ENCODE measurements at regions not wholly inside any gene's neighbourhood (a gene's known extent, or its start where the extent isn't known, plus 50 kb on each side); places are given as distances from the start of the nearest gene placed in this dataset.

DNA sequence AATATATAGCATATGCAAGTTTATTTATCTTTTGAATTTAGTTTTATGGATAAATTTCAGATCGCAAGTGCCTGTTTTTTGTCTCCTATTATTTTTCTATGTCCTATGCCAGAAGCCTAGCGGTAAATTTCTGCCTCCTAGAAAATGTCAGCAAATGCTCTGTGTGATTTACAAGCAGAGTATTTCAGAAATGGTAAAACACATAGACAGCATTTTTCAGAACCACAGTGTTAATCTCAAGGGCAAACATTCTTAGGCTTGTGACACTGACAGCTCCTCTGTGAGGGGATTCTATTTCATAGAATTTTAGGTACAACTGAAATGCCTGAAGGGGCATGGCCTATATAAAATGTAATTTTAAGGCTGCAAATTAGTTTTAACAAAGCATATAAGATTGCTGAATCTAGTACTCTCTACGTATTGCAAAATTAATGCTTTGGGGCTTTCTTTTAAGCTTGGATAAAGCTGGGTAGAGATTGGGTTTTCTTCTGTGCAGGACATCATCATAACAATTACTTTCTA, 89.9 kb upstream of the PTCHD4 start:
- no peaks in the 10 kb centered on the region for H4K20me1 ChIP-seq (ENCODE audit: insufficient read depth, low read length)
- no peak overlapping the region for H3K27ac ChIP-seq (ENCODE audit: low read depth, low read length)
- no peak overlapping the region for H2AFZ ChIP-seq (ENCODE audit: low read length)
- no peaks in the 10 kb centered on the region for H3K27me3 ChIP-seq (ENCODE audit: insufficient read depth, low read length)
- H3K9me3 ChIP-seq (ENCODE audit: low read depth, low read length), result no peaks in the 10 kb centered on the region
- H3K4me2 ChIP-seq (ENCODE audit: insufficient read depth, low read length), result no peak overlapping the region
- no peak for TF ChIP-seq CTCF (IDR thresholded peaks at IDR 0.05; ENCODE audit: extremely low read depth, low read depth, low read length)
- no peak for DNase-seq (ENCODE audit: insufficient read length, low spot score, missing footprints)
- H3K36me3 ChIP-seq (ENCODE audit: insufficient read depth, low read length), result no peaks in the 10 kb centered on the region
- H3K4me3 ChIP-seq (ENCODE audit: insufficient read depth, low read length), result no peak overlapping the region
- H3K79me2 ChIP-seq (ENCODE audit: insufficient read depth, low read length), result no peaks in the 10 kb centered on the region
- H3K4me1 ChIP-seq (ENCODE audit: insufficient read depth, low read length), result no peaks in the 10 kb centered on the region

- no peaks in the 10 kb centered on the region for H3K4me1 ChIP-seq (ENCODE audit: insufficient read depth, low read length)
- no peaks in the 10 kb centered on the region for H4K20me1 ChIP-seq (ENCODE audit: insufficient read depth, low read length)
- no peaks in the 10 kb centered on the region for H3K36me3 ChIP-seq (ENCODE audit: insufficient read depth, low read length)
- H3K4me2 ChIP-seq (ENCODE audit: insufficient read depth, low read length), result no peak overlapping the region
- no peak overlapping the region for H2AFZ ChIP-seq (ENCODE audit: low read length)
- no peak overlapping the region for H3K27ac ChIP-seq (ENCODE audit: low read depth, low read length)
- H3K9me3 ChIP-seq (ENCODE audit: low read depth, low read length), result no peaks in the 10 kb centered on the region
- no peaks in the 10 kb centered on the region for H3K27me3 ChIP-seq (ENCODE audit: insufficient read depth, low read length)
- DNase-seq (ENCODE audit: insufficient read length, low spot score, missing footprints), result no peak
- TF ChIP-seq CTCF (IDR thresholded peaks at IDR 0.05; ENCODE audit: extremely low read depth, low read depth, low read length), result no peak
- no peaks in the 10 kb centered on the region for H3K79me2 ChIP-seq (ENCODE audit: insufficient read depth, low read length)
- no peak overlapping the region for H3K4me3 ChIP-seq (ENCODE audit: insufficient read depth, low read length)
These were observed 88.5 kb upstream of the PTCHD4 start for GRCh38 chr6:48199499-48199898.

- peak; percentile 18 for DNase-seq (ENCODE audit: insufficient read length, low spot score, missing footprints)
- Histone ChIP-seq H2AFZ (ENCODE audit: low read length) (no peak overlapping the region), H3K4me1 (ENCODE audit: insufficient read depth, low read length) (no peaks in the 10 kb centered on the region), H3K27ac (ENCODE audit: low read depth, low read length) (no peak overlapping the region), H3K9me3 (ENCODE audit: low read depth, low read length) (no peaks in the 10 kb centered on the region), H3K27me3 (ENCODE audit: insufficient read depth, low read length) (no peaks in the 10 kb centered on the region), H4K20me1 (ENCODE audit: insufficient read depth, low read length) (no peaks in the 10 kb centered on the region), H3K79me2 (ENCODE audit: insufficient read depth, low read length) (no peaks in the 10 kb centered on the region), H3K4me3 (ENCODE audit: insufficient read depth, low read length) (no peak overlapping the region), H3K4me2 (ENCODE audit: insufficient read depth, low read length) (no peak overlapping the region), H3K36me3 (ENCODE audit: insufficient read depth, low read length) (no peaks in the 10 kb centered on the region)
- TF ChIP-seq CTCF (IDR thresholded peaks at IDR 0.05; ENCODE audit: extremely low read depth, low read depth, low read length), result no peak
These were observed 86.9 kb upstream of the PTCHD4 start for GRCh38 chr6:48197941-48198340.

DNA sequence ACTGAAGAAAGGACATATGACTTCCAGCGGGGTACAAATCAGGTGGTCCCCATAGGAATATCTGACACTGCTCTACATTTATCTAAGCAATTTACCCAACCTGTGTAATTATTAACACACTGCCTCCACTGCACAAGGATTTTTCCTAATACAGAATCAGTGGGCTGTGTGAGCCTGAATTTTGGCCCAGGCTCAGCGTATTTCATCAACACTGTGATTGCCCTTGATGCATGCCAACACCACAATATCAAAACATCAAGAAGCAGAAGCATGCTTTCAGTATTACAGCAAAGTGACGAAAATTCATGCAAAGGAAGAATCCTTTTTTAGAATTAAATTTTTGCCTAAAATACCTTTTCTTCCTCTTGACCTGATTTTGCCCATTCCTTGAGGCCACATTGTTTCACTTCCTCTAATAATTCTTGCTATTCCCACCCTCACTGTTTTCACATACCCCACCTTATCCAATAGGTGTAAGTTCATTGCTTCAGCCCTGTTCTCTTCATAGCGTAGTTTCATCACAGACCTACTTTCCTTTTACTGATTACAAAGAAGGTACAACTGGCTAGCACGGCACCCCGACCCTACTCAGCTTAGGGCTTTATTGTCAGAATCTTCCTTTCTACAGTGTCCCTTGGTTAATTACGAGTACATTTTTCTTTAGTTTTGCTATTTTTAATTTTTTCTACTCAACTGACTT, 83.7 kb upstream of the PTCHD4 start:
- Histone ChIP-seq H3K4me1 (ENCODE audit: insufficient read depth, low read length) (no peaks in the 10 kb centered on the region), H3K9me3 (ENCODE audit: low read depth, low read length) (no peaks in the 10 kb centered on the region), H4K20me1 (ENCODE audit: insufficient read depth, low read length) (no peaks in the 10 kb centered on the region), H2AFZ (ENCODE audit: low read length) (no peak overlapping the region), H3K4me3 (ENCODE audit: insufficient read depth, low read length) (no peak overlapping the region), H3K36me3 (ENCODE audit: insufficient read depth, low read length) (no peaks in the 10 kb centered on the region), H3K27me3 (ENCODE audit: insufficient read depth, low read length) (no peaks in the 10 kb centered on the region), H3K27ac (ENCODE audit: low read depth, low read length) (no peak overlapping the region), H3K4me2 (ENCODE audit: insufficient read depth, low read length) (no peak overlapping the region), H3K79me2 (ENCODE audit: insufficient read depth, low read length) (no peaks in the 10 kb centered on the region)
- no peak for DNase-seq (ENCODE audit: insufficient read length, low spot score, missing footprints)
- TF ChIP-seq CTCF (IDR thresholded peaks at IDR 0.05; ENCODE audit: extremely low read depth, low read depth, low read length), result no peak

Measured in osteoblast (primary cell).